HEK293 (cell line): ENCODE measurements at regions not wholly inside any gene's neighbourhood (a gene's known extent, or its start where the extent isn't known, plus 50 kb on each side); places are given as distances from the start of the nearest gene placed in this dataset.

Experiments
- CTCF ChIA-PET: fragments of 350-600 bp; formaldehyde crosslinking; extraction: SDS; loops from one replicate; lab custom pipeline; 2021; ENCODE audit warnings: antibody characterized with exemption; lab: Yijun Ruan, JAX
- POLR2A ChIA-PET: fragments of 300-600 bp; formaldehyde crosslinking; extraction: SDS; loops from one replicate; lab custom pipeline; 2020; ENCODE audit warnings: antibody characterized with exemption, inconsistent platforms; lab: Yijun Ruan, JAX
- H3K27ac ChIP-seq: fragments of 200-500 bp; sonication (Bioruptor generic); 2 replicates; pipeline ENCODE4 v1.5.1; 2014; ENCODE audit warnings: low read depth, low read length, control low read depth, inconsistent platforms; ENCODE audit errors: extremely low read depth
- H3K36me3 ChIP-seq, 2 experiments: fragments of 200-500 bp in 1 of 2; sonication (Bioruptor generic) in 1 of 2; 1 replicate in 1 of 2; 2 replicates in 1 of 2; pipeline ENCODE4 v1.5.1; 2014 to 2017; ENCODE audit warnings: inconsistent platforms in 2 of 2, low read length in 2 of 2; ENCODE audit not compliant: control insufficient read depth in 2 of 2, insufficient read depth in 1 of 2
- H3K4me1 ChIP-seq: fragments of 200-500 bp; sonication (Bioruptor generic); 2 replicates; pipeline ENCODE4 v1.5.1; 2014; ENCODE audit warnings: mild to moderate bottlenecking, low read length, inconsistent platforms; ENCODE audit not compliant: control insufficient read depth, insufficient read depth
- H3K4me3 ChIP-seq: 2 replicates; pipeline ENCODE4 v1.5.1; 2011; ENCODE audit warnings: low read depth, mild to moderate bottlenecking, control low read depth, low read length, moderate library complexity
- H3K9me3 ChIP-seq: fragments of 200-500 bp; sonication (Bioruptor generic); 2 replicates; pipeline ENCODE4 v1.5.1; 2014; ENCODE audit warnings: low read depth, low read length, inconsistent platforms; ENCODE audit not compliant: control insufficient read depth, insufficient read depth
- BCL6B ChIP-seq: fragments of 450-650 bp; formaldehyde crosslinking; IDR thresholded peaks from 2 replicates; pipeline ENCODE4 v1.5.1; 2017; ENCODE audit warnings: missing biosample characterization, missing genetic modification characterization
- HIC1 ChIP-seq: fragments of 450-650 bp; formaldehyde crosslinking; IDR thresholded peaks from 2 replicates; pipeline ENCODE4 v1.5.1; 2016; ENCODE audit warnings: missing biosample characterization, missing genetic modification characterization
- HOXD13 ChIP-seq: sonication (generic); formaldehyde crosslinking; IDR thresholded peaks from 2 replicates; pipeline ENCODE4 v1.8.0; 2022; ENCODE audit warnings: missing genetic modification reagents, borderline replicate concordance
- INSM2 ChIP-seq: fragments of 450-650 bp; formaldehyde crosslinking; IDR thresholded peaks from 2 replicates; pipeline ENCODE4 v1.5.1; 2016; ENCODE audit warnings: missing biosample characterization, missing genetic modification characterization
- KLF8 ChIP-seq: fragments of 450-650 bp; formaldehyde crosslinking; IDR thresholded peaks from 2 replicates; pipeline ENCODE4 v1.5.1; 2016; ENCODE audit warnings: missing biosample characterization, missing genetic modification characterization
- MYNN ChIP-seq: fragments of 450-650 bp; formaldehyde crosslinking; IDR thresholded peaks from 2 replicates; pipeline ENCODE4 v1.5.1; 2016; ENCODE audit warnings: missing biosample characterization, missing genetic modification characterization, borderline replicate concordance
- ZNF112 ChIP-seq: fragments of 450-650 bp; formaldehyde crosslinking; IDR thresholded peaks from 2 replicates; pipeline ENCODE4 v1.5.0; 2017; ENCODE audit warnings: missing biosample characterization, missing genetic modification characterization
- ZNF138 ChIP-seq: fragments of 450-650 bp; formaldehyde crosslinking; IDR thresholded peaks from 2 replicates; pipeline ENCODE4 v1.5.1; 2016; ENCODE audit warnings: missing biosample characterization, missing genetic modification characterization, borderline replicate concordance
- ZNF146 ChIP-seq: fragments of 450-650 bp; formaldehyde crosslinking; IDR thresholded peaks from 2 replicates; pipeline ENCODE4 v1.5.1; 2016; ENCODE audit warnings: missing biosample characterization, missing genetic modification characterization
- ZNF148 ChIP-seq: fragments of 450-650 bp; formaldehyde crosslinking; IDR thresholded peaks from 2 replicates; pipeline ENCODE4 v1.5.0; 2017; ENCODE audit warnings: missing biosample characterization, missing genetic modification characterization, borderline replicate concordance
- ZNF24 ChIP-seq: fragments of 450-650 bp; formaldehyde crosslinking; IDR thresholded peaks from 2 replicates; pipeline ENCODE4 v1.5.1; 2016; ENCODE audit warnings: missing biosample characterization, missing genetic modification characterization
- ZNF324 ChIP-seq: fragments of 450-650 bp; formaldehyde crosslinking; IDR thresholded peaks from 2 replicates; pipeline ENCODE4 v1.5.1; 2016; ENCODE audit warnings: missing biosample characterization, missing genetic modification characterization
- ZNF585B ChIP-seq: fragments of 450-650 bp; formaldehyde crosslinking; IDR thresholded peaks from 2 replicates; pipeline ENCODE4 v1.5.1; 2016; ENCODE audit warnings: missing biosample characterization, missing genetic modification characterization
- ZNF76 ChIP-seq: fragments of 450-650 bp; formaldehyde crosslinking; IDR thresholded peaks from 2 replicates; pipeline ENCODE4; 2016; ENCODE audit warnings: low read depth, missing biosample characterization, missing genetic modification characterization, borderline replicate concordance

GRCh38 chr17:49910094-49910857, 58.7 kb upstream of the DLX4 start:
- CTCF ChIA-PET, result interaction anchor here (0.6 to 4.4 kb wide), 10 partner anchors 11 to 184 kb away, joined by 3 to 38 read pairs (median 3); partner anchors contain the start of gene DLX3
- POLR2A ChIA-PET, result interaction anchor here (0.6 to 1.1 kb wide), 2 partner anchors 20 to 85 kb away, joined by 3 to 7 read pairs; partner anchors contain the start of gene DLX3
- no peak overlapping the region for H3K27ac ChIP-seq
- TF ChIP-seq HIC1 (tag by site-specific recombination) (no peak), ZNF76 (no peak)
- H3K36me3 ChIP-seq, result no peaks in the 10 kb centered on the region
- no peak overlapping the region for H3K4me3 ChIP-seq
- H3K9me3 ChIP-seq, result no peaks in the 10 kb centered on the region
- no peaks in the 10 kb centered on the region for H3K4me1 ChIP-seq

- Histone ChIP-seq H3K27ac (no peak overlapping the region), H3K9me3 (no peaks in the 10 kb centered on the region), H3K4me3 (no peak overlapping the region), H3K36me3 (no peaks in the 10 kb centered on the region), H3K4me1 (no peaks in the 10 kb centered on the region)
- CTCF ChIA-PET, result interaction anchor here (0.6 to 4.4 kb wide), 7 partner anchors 11 to 184 kb away, joined by 3 to 38 read pairs (median 3); no protein-coding TSS in a partner anchor
- TF ChIP-seq ZNF138 (tag by site-specific recombination) (no peak), INSM2 (no peak), BCL6B (tag by site-specific recombination) (no peak), HOXD13 (no peak), ZNF148 (tag by site-specific recombination) (no peak), ZNF24 (tag by site-specific recombination) (no peak), ZNF585B (tag by site-specific recombination) (no peak), ZNF146 (no peak), ZNF324 (tag by site-specific recombination) (no peak), KLF8 (no peak), ZNF112 (tag by site-specific recombination) (no peak), MYNN (tag by site-specific recombination) (no peak)
- POLR2A ChIA-PET, result interaction anchor here (0.6 to 1.1 kb wide), 2 partner anchors 21 to 84 kb away, joined by 3 to 7 read pairs; partner anchors contain the start of gene DLX3
These were observed 58.2 kb upstream of the DLX4 start for GRCh38 chr17:49910858-49911204.
